NCI-H2196 (cell line): ENCODE measurements at regions not wholly inside any gene's neighbourhood (a gene's known extent, or its start where the extent isn't known, plus 50 kb on each side); places are given as distances from the start of the nearest gene placed in this dataset.
"Not testable (repeated sequence)": the region's sequence is repeated elsewhere in the genome, so short reads cannot be mapped to it uniquely, and the experiment has no call there.

Experiments
- DNase-seq: peaks from one replicate; lab custom pipeline; 2025; ENCODE audit not compliant: unreplicated experiment; lab: John Stamatoyannopoulos, UW

GRCh38 chr4:170464614-170465197, 374.9 kb upstream of the AADAT start:
- no peak for DNase-seq

DNA sequence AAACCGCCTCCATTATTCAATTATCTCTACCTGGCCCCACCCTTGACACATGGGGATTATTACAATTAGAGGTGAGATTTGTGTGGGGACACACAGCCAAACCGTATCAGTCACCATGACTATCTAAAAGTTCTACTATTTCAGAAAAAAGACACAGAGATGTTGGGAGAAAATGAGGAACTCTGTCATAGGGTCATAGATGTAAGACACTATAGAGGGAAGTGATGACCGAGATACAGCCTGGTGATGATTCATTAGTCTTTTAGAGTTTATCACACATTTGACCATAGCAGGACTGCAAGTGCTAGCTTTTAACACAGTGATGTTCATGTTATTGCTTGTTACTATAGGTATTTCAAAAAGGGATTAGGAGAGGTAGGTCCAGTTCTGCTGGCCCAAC, 357.0 kb upstream of the AADAT start:
- no peak for DNase-seq

- DNase-seq = not testable (repeated sequence)
Measured at GRCh38 chr4:170441146-170441545, 351.4 kb upstream of the AADAT start.

- DNase-seq = no peak
Measured at GRCh38 chr4:170428929-170429328, 339.2 kb upstream of the AADAT start.

DNA sequence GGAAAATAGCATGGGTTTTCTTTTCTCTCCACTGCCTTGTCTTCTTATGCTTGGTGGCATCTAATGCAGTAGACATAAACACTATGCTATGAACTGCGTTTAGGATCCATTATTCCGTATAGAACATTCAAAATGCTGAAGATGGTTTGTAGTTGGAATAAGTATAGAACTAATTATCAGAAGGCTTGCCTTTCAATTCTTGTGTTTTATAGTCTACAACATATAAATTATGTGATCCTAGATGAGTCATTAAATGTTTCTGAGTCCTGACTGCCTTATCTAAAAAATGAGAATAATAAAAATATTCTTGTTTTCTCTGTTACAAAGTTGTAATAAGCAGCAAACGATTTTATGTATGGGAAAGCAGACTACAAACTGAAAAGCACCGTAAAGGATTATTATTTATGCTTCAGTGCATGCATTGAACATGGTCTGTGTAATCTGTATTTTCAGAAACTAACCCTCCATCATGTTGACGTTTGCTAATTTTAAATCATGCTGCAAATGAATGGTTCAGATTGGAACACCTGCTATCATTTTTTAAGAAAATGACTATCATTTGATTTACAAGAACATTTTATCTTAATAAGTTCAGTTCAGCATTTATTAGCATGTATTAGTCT, 335.9 kb upstream of the AADAT start:
- no peak for DNase-seq

DNA sequence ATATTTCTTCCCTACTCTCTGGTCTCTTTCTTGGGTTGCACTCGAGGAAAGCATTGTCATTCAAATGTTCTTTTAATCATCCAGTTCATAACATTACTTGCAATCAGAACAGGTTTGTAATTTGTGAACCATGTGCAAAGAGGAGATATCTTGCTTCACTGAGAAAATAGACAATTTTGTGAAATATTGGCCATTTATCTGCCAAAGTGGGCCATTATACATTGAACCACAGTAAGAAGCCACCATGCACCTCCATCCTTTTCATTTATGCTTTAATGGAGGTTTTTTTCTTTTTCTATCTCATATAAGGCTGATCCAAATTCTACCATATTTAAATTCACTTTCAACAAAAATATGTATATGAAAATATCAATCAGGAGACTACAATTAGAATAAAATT, 335.3 kb upstream of the AADAT start:
- DNase-seq = no peak

- no peak for DNase-seq
Measured at GRCh38 chr4:170423137-170423536, 333.4 kb upstream of the AADAT start.

GRCh38 chr4:170420255-170420693, 330.5 kb upstream of the AADAT start:
- no peak for DNase-seq

DNA sequence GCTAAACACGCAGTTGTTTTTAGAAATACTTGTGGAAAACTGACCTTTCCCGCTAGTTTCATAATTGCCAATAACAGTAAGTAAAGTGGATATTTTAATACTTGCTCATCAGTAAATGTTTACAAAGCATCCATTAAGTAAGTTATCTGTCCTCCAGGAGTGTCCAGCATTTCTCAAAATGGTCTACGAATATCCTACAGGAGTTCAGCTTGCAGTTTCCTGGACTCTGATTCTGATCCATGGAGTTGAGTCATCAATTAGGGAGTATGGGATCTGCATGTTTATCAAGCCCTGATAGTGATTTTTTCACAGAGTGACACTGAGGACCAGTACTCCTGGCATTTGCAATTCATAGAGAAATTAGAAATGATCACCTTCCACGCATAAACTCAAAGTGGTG, 325.2 kb upstream of the AADAT start:
- no peak for DNase-seq

DNA sequence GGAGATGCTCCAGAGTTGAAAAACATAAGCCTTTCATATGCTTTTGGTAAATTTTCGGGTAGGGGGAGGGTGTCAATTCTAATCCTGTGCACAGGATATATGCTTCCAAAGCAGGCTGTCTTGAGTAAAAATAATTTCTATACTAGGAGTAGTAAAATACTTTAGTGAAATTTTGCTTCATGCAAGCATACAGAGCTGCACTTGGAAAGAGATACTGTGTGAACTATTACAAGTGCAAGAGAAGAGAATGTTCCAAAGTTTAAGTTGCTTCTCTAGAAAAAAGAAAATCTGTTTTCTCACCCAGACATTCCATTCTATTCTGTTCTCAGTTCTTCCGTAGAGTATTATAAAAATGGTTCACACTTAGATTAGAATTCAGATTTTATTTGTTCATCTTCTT, 324.6 kb upstream of the AADAT start:
- no peak for DNase-seq

DNA sequence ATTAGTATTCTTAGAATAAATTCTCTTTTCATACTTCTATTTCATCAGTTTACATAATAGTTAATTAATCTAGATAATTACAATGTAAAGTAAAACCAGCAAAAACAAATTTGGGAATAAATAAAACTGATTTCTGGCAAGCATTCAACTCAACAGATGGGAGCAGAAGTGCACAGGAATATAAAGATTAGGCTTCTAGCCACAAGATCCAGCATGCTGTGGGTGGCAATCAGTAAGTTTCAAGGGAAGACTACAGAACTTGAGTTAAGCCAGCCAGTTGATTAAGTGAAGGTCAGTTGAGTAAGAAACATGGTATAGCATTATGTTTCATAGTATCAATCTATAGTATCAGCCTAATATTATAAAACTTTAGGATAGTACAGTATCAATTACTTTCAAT, 324.2 kb upstream of the AADAT start:
- no peak for DNase-seq

DNA sequence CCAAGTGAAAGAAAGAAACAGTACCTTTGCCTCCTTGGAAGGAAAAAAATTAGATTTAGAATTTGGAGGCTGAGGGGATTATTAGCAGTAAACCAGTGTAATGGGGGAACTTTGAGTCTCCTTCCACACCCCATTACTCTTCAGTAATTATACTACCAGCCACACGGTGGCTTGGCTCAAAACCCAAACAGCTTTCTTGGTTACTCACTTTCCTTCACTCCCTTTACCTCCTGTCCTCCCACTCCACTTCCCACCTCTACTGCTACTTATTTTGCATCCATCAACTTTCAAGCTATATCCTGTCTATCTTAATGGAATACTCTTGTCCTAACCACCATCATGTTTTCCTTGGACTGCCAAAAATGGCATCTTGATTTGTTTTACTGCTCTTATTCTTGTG, 310.6 kb upstream of the AADAT start:
- no peak for DNase-seq

- DNase-seq = no peak
Measured at GRCh38 chr4:170399581-170400293, 310.0 kb upstream of the AADAT start.

- DNase-seq = no peak
Measured at GRCh38 chr4:170398218-170398617, 308.5 kb upstream of the AADAT start.

DNA sequence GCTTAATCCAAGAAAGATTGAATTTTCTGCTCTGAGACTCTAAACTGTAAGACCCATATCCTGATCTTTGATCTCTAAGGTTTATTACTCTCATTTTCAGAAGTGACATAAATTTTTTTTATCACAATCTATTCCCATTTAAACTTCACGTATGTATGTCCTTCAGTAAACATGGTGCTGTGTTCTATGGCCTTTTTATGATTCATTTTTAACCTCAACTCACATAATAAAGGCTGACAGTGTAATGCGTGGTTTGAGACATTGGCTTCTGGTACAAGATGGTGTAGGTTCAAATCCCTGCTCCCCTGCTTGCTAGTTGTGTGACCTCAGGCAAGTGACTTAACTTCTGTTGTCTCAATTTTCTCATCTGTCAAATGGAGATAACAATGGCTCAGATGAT, 306.0 kb upstream of the AADAT start:
- no peak for DNase-seq

GRCh38 chr4:170391066-170391740, 301.4 kb upstream of the AADAT start:
- DNase-seq = no peak

DNA sequence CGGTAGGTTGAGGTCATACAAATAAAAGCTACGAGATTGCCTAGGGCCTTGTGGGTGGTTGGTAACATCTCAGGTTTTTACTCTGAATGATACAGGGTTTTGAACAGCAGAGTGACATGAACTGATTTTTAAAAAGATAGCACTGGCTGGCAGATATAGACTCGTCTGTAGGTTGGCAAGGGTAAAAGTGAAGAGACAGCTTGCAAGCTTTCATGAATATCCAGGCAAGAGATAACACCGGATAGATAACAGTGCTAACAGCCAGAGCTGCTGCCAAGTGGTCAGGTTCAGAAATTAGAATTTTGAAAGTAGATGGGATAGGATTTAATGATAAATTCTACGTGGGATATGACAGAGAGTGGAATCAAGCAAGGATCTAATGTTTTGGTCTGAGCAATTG, 299.7 kb upstream of the AADAT start:
- DNase-seq = no peak

GRCh38 chr4:170388255-170388654, 298.5 kb upstream of the AADAT start:
- no peak for DNase-seq

GRCh38 chr4:170386971-170387370, 297.2 kb upstream of the AADAT start:
- no peak for DNase-seq

- DNase-seq = no peak
Measured at GRCh38 chr4:170386511-170386910, 296.8 kb upstream of the AADAT start.

- no peak for DNase-seq
Measured at GRCh38 chr4:170374770-170375169, 285.0 kb upstream of the AADAT start.

GRCh38 chr4:170348945-170349344, 259.2 kb upstream of the AADAT start:
- DNase-seq = no peak
